NCI-H526 treated with DMSO at 0.1 percent for 48 hours (cell line): ENCODE measurements at regions not wholly inside any gene's neighbourhood (a gene's known extent, or its start where the extent isn't known, plus 50 kb on each side); places are given as distances from the start of the nearest gene placed in this dataset.

ENCODE experiments used
- DNase-seq: peaks from one replicate; lab custom pipeline; 2025; lab: John Stamatoyannopoulos, UW

GRCh38 chr17:79150035-79150733 is 75.6 kb downstream of the ENGASE start:
- DNase-seq = no peak

- no peak for DNase-seq
Observed at GRCh38 chr17:79148584-79148983, 74.0 kb downstream of the ENGASE start.

- no peak for DNase-seq
Observed at GRCh38 chr17:79147746-79148506, 73.3 kb downstream of the ENGASE start.

GRCh38 chr17:79146562-79146961 is 71.9 kb downstream of the ENGASE start:
- DNase-seq = no peak

GRCh38 chr17:79145548-79145947 is 70.9 kb downstream of the ENGASE start:
- no peak for DNase-seq

GRCh38 chr17:79144133-79144532 is 69.5 kb downstream of the ENGASE start:
- DNase-seq = no peak

- DNase-seq = no peak
Observed at GRCh38 chr17:79142375-79142774, 67.8 kb downstream of the ENGASE start.

- no peak for DNase-seq
Observed at GRCh38 chr17:79141578-79142355, 67.1 kb downstream of the ENGASE start.

- no peak for DNase-seq
Observed at GRCh38 chr17:79138826-79139225, 64.2 kb downstream of the ENGASE start.

- no peak for DNase-seq
Observed at GRCh38 chr17:79137789-79138165, 63.2 kb downstream of the ENGASE start.

- DNase-seq = no peak
Observed at GRCh38 chr17:79137015-79137788, 62.6 kb downstream of the ENGASE start.

- DNase-seq = no peak
Observed at GRCh38 chr17:79136596-79136995, 62.0 kb downstream of the ENGASE start.
